GM23338 (cell line): ENCODE measurements at regions not wholly inside any gene's neighbourhood (a gene's known extent, or its start where the extent isn't known, plus 50 kb on each side); places are given as distances from the start of the nearest gene placed in this dataset.

Source experiments
- ATAC-seq: fragments of 200-7000 bp; cut with Tn5 transposase; 3 replicates; pipeline ENCODE4 v1.9.1; 2020
- DNase-seq: peaks from one replicate; pipeline ENCODE4 v3.0.0-alpha.2; 2015; ENCODE audit warnings: low spot score
- H2AFZ ChIP-seq: fragments of 200-600 bp; sonication (generic); 2 replicates; pipeline ENCODE4 v1.8.0; 2016; ENCODE audit warnings: antibody characterized with exemption, mild to moderate bottlenecking, moderate library complexity
- H3F3A ChIP-seq: fragments of 200-600 bp; sonication (generic); replicated peaks from 2 replicates; pipeline ENCODE4 v1.8.0; 2017; ENCODE audit warnings: antibody characterized with exemption, mixed run types, low read depth
- H3K27ac ChIP-seq: fragments of 200-600 bp; sonication (generic); 2 replicates; pipeline ENCODE4 v1.6.1; 2016; ENCODE audit warnings: low read depth
- H3K27me3 ChIP-seq: fragments of 200-600 bp; sonication (generic); 2 replicates; pipeline ENCODE4 v1.8.0; 2016; ENCODE audit warnings: mild to moderate bottlenecking, mixed run types, moderate library complexity; ENCODE audit not compliant: insufficient read depth
- H3K36me3 ChIP-seq: fragments of 200-600 bp; sonication (generic); 2 replicates; pipeline ENCODE4 v1.8.0; 2016; ENCODE audit warnings: mild to moderate bottlenecking; ENCODE audit not compliant: insufficient read depth
- H3K4me1 ChIP-seq: fragments of 200-600 bp; sonication (generic); 2 replicates; pipeline ENCODE4 v1.8.0; 2016; ENCODE audit warnings: mild to moderate bottlenecking, moderate library complexity; ENCODE audit not compliant: insufficient read depth
- H3K4me2 ChIP-seq: fragments of 200-600 bp; sonication (generic); 2 replicates; pipeline ENCODE4 v1.7.1; 2017; ENCODE audit warnings: mixed run types
- H3K4me3 ChIP-seq: fragments of 200-600 bp; sonication (generic); 2 replicates; pipeline ENCODE4 v1.6.1; 2016; ENCODE audit warnings: mixed run types
- H3K79me2 ChIP-seq: fragments of 200-600 bp; sonication (generic); replicated peaks from 2 replicates; pipeline ENCODE4 v1.8.0; 2017; ENCODE audit warnings: mild to moderate bottlenecking; ENCODE audit not compliant: insufficient read depth
- H3K9me2 ChIP-seq: fragments of 200-600 bp; sonication (generic); 2 replicates; pipeline ENCODE4 v1.8.0; 2017; ENCODE audit not compliant: insufficient read depth
- H4K20me1 ChIP-seq: fragments of 200-600 bp; sonication (generic); replicated peaks from 2 replicates; pipeline ENCODE4 v1.8.0; 2017; ENCODE audit warnings: mild to moderate bottlenecking; ENCODE audit not compliant: insufficient read depth
- H3K27ac Mint-ChIP-seq: 2 replicates; pipeline ENCODE4 v1.8.0; 2020; ENCODE audit warnings: inconsistent platforms, mild to moderate bottlenecking, moderate library complexity, mixed read lengths
- H3K27me3 Mint-ChIP-seq: 3 replicates; pipeline ENCODE4 v1.8.0; 2022; ENCODE audit warnings: low read depth, mild to moderate bottlenecking, moderate library complexity, mixed read lengths, inconsistent platforms; ENCODE audit not compliant: insufficient read depth, poor library complexity
- H3K36me3 Mint-ChIP-seq: 3 replicates; pipeline ENCODE4 v1.8.0; 2021; ENCODE audit warnings: low read depth, mild to moderate bottlenecking, inconsistent platforms, moderate library complexity, mixed read lengths
- H3K4me1 Mint-ChIP-seq: 3 replicates; pipeline ENCODE4 v1.8.0; 2020; ENCODE audit warnings: mild to moderate bottlenecking, inconsistent platforms, mixed read lengths
- H3K4me3 Mint-ChIP-seq: 3 replicates; pipeline ENCODE4 v1.8.0; 2021; ENCODE audit warnings: moderate library complexity, mild to moderate bottlenecking, inconsistent platforms, mixed read lengths
- H3K9me3 Mint-ChIP-seq: 3 replicates; pipeline ENCODE4 v1.8.0; 2020; ENCODE audit warnings: moderate library complexity, mild to moderate bottlenecking, inconsistent platforms, mixed read lengths
- CREB1 ChIP-seq: fragments of 250-450 bp; sonication (Bioruptor Pico); IDR thresholded peaks from 2 replicates; pipeline ENCODE4 v1.5.0; 2020; ENCODE audit warnings: low read depth, mild to moderate bottlenecking, moderate library complexity
- EZH2 ChIP-seq: fragments of 200-600 bp; sonication (generic); IDR thresholded peaks from one replicate; pipeline ENCODE4 v1.8.0; 2017; ENCODE audit warnings: antibody characterized with exemption, mild to moderate bottlenecking, low read depth; ENCODE audit not compliant: unreplicated experiment
- EZH2phosphoT487 ChIP-seq: fragments of 200-600 bp; sonication (generic); IDR thresholded peaks from one replicate; pipeline ENCODE4 v1.8.1; 2018; ENCODE audit warnings: antibody characterized with exemption; ENCODE audit not compliant: unreplicated experiment
- JUNB ChIP-seq: IDR thresholded peaks from one replicate; pipeline ENCODE4 v1.6.1; 2016; ENCODE audit warnings: antibody characterized with exemption; ENCODE audit not compliant: unreplicated experiment
- NANOG ChIP-seq: IDR thresholded peaks from 2 replicates; pipeline ENCODE4 v1.6.1; 2016; ENCODE audit warnings: antibody characterized with exemption, borderline replicate concordance
- POLR2AphosphoS5 ChIP-seq: IDR thresholded peaks from 2 replicates; pipeline ENCODE4 v1.6.1; 2016; ENCODE audit warnings: antibody characterized with exemption, low read depth
- REST ChIP-seq: IDR thresholded peaks from one replicate; pipeline ENCODE4 v1.6.1; 2018; ENCODE audit warnings: antibody characterized with exemption; ENCODE audit not compliant: unreplicated experiment
- STAT1 ChIP-seq: IDR thresholded peaks from one replicate; pipeline ENCODE4 v1.6.1; 2016; ENCODE audit warnings: antibody characterized with exemption; ENCODE audit not compliant: unreplicated experiment
- ZNF114 ChIP-seq: fragments of 250-450 bp; sonication (Bioruptor Pico); IDR thresholded peaks from 2 replicates; pipeline ENCODE4 v1.5.0; 2020; ENCODE audit warnings: mild to moderate bottlenecking, moderate library complexity
- ZNF331 ChIP-seq: fragments of 250-450 bp; sonication (Bioruptor Pico); IDR thresholded peaks from 2 replicates; pipeline ENCODE4 v1.5.0; 2020; ENCODE audit warnings: low read depth, mild to moderate bottlenecking, moderate library complexity
- ZNF462 ChIP-seq: fragments of 250-450 bp; sonication (Bioruptor Pico); IDR thresholded peaks from 2 replicates; pipeline ENCODE4 v1.5.0; 2020; ENCODE audit warnings: mild to moderate bottlenecking, moderate library complexity
- TF ChIP-seq, protein P1 (sequence below), 2 experiments: fragments of 200-600 bp in 1 of 2; sonication (generic) in 1 of 2; conservative IDR thresholded peaks; 2 replicates each; pipeline versions ENCODE4 v1.5.1 to v1.6.1; 2016 to 2017; ENCODE audit warnings: antibody characterized with exemption in 2 of 2, low read depth in 2 of 2, mild to moderate bottlenecking in 2 of 2, moderate library complexity in 1 of 2
- TF ChIP-seq, protein P2 (sequence below): IDR thresholded peaks from 2 replicates; pipeline ENCODE4 v1.6.1; 2016; ENCODE audit warnings: antibody characterized with exemption

DNA sequence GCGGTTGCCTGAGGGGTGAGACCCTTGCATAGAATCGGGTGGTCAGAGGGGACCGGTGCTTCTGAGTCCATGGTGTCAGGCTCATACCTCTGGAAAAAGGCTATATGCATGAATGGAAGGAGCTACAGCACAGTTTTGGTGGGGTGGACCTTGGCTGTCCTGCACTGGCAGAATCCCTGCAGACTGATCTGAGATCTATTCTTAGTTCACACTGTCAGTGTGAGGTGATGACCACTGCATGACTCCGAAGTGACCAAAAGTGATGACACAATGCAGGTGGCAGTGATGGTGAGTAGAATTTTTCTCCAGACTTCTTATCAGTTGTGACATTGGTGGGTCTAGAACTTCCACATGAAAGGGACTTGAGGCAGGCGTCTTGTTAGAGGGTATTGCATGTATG is 105.2 kb upstream of the SLC28A3 start:
- H3K36me3 ChIP-seq, result no peaks in the 10 kb centered on the region
- no peaks in the 10 kb centered on the region for H3F3A ChIP-seq
- no peak overlapping the region for H3K4me2 ChIP-seq
- no peak overlapping the region for H3K4me3 ChIP-seq
- no peaks in the 10 kb centered on the region for H3K9me2 ChIP-seq
- no peaks in the 10 kb centered on the region for H3K4me1 ChIP-seq
- H3K36me3 Mint-ChIP-seq, result no peaks in the 10 kb centered on the region
- no peaks in the 10 kb centered on the region for H3K27me3 ChIP-seq
- H3K27ac Mint-ChIP-seq, result no peak overlapping the region
- H4K20me1 ChIP-seq, result no peaks in the 10 kb centered on the region
- H2AFZ ChIP-seq, result no peak overlapping the region
- no peaks in the 10 kb centered on the region for H3K79me2 ChIP-seq
- H3K4me3 Mint-ChIP-seq, result no peak overlapping the region
- no peaks in the 10 kb centered on the region for H3K27me3 Mint-ChIP-seq
- ATAC-seq, result no peak
- no peak for TF ChIP-seq EZH2phosphoT487
- TF ChIP-seq EZH2, result no peak
- TF ChIP-seq JUNB, result no peak
- TF ChIP-seq, protein P1, sequence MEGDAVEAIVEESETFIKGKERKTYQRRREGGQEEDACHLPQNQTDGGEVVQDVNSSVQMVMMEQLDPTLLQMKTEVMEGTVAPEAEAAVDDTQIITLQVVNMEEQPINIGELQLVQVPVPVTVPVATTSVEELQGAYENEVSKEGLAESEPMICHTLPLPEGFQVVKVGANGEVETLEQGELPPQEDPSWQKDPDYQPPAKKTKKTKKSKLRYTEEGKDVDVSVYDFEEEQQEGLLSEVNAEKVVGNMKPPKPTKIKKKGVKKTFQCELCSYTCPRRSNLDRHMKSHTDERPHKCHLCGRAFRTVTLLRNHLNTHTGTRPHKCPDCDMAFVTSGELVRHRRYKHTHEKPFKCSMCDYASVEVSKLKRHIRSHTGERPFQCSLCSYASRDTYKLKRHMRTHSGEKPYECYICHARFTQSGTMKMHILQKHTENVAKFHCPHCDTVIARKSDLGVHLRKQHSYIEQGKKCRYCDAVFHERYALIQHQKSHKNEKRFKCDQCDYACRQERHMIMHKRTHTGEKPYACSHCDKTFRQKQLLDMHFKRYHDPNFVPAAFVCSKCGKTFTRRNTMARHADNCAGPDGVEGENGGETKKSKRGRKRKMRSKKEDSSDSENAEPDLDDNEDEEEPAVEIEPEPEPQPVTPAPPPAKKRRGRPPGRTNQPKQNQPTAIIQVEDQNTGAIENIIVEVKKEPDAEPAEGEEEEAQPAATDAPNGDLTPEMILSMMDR (conservative IDR thresholded peaks at IDR 0.05; ENCODE audit: low read depth in 2 of 2), result no peak
- TF ChIP-seq, protein P2, sequence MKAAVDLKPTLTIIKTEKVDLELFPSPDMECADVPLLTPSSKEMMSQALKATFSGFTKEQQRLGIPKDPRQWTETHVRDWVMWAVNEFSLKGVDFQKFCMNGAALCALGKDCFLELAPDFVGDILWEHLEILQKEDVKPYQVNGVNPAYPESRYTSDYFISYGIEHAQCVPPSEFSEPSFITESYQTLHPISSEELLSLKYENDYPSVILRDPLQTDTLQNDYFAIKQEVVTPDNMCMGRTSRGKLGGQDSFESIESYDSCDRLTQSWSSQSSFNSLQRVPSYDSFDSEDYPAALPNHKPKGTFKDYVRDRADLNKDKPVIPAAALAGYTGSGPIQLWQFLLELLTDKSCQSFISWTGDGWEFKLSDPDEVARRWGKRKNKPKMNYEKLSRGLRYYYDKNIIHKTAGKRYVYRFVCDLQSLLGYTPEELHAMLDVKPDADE, result no peak
- TF ChIP-seq CREB1 (CRISPR knock-in tag), result no peak
- no peak for TF ChIP-seq ZNF462 (CRISPR knock-in tag)
- TF ChIP-seq POLR2AphosphoS5, result no peak
- no peak for TF ChIP-seq ZNF331 (CRISPR knock-in tag)
- no peak for TF ChIP-seq REST
- TF ChIP-seq ZNF114 (CRISPR knock-in tag), result no peak
- TF ChIP-seq NANOG, result no peak
- TF ChIP-seq STAT1, result no peak
- H3K27ac ChIP-seq, result no peak overlapping the region
- no peaks in the 10 kb centered on the region for H3K4me1 Mint-ChIP-seq
- H3K9me3 Mint-ChIP-seq, result no peaks in the 10 kb centered on the region
- DNase-seq, result no peak
